ENCODE measurements at regions not wholly inside any gene's neighbourhood (a gene's known extent, or its start where the extent isn't known, plus 50 kb on each side); places are given as distances from the start of the nearest gene placed in this dataset.

DNA sequence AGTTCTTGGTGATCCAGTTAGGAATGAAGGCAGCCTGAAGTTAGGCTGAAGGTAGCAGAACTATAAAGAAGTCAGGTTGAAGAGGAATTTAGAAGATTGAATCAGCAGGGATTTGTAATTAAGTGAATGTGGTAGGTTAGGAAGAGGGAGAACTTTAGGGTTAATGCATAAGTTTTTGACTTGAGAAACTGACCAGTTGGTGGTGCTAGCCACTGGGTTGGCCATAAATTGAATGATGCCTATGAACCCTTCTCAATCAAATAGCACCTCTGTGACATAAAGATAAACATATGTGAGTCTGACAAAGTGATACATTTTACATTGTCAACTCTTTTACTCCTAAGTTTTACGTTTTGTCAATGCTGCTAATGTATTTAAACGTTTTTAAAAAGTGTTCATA, 290.6 kb upstream of the NAV3 start:
- TF ChIP-seq CTCF (IDR thresholded peaks at IDR 0.05; ENCODE audit: low read depth, low read length) (peak; percentile 6; the same call in 1 of the 2 replicates), EZH2phosphoT487 (IDR thresholded peaks at IDR 0.05; ENCODE audit: low read depth) (no peak)
